ENCODE measurements at regions not wholly inside any gene's neighbourhood (a gene's known extent, or its start where the extent isn't known, plus 50 kb on each side); places are given as distances from the start of the nearest gene placed in this dataset.

- TF ChIP-seq CTCF (IDR thresholded peaks at IDR 0.05 in 4 of 5, conservative IDR thresholded peaks at IDR 0.05 in 1 of 5) = no peak
- TF ChIP-seq POLR2A (IDR thresholded peaks at IDR 0.05) = no peak
Measured at GRCh38 chr9:96169484-96169883, 132.5 kb downstream of the HSD17B3 start.

All from gastrocnemius medialis (tissue), 4 donors.